IMR-90 (cell line): ENCODE measurements at regions not wholly inside any gene's neighbourhood (a gene's known extent, or its start where the extent isn't known, plus 50 kb on each side); places are given as distances from the start of the nearest gene placed in this dataset.

Source experiments
- ATAC-seq: fragments of 200-7000 bp; cut with Tn5 transposase; 2 replicates; pipeline ENCODE4 v1.9.1; 2020; ENCODE audit warnings: low read depth, mild to moderate bottlenecking, moderate library complexity
- BruUV-seq: library from RNA; stranded (reverse); fragments of 400-500 nt; replicated peaks from 2 replicates; lab custom pipeline; 2021; lab: Mats Ljungman, UMichigan
- CTCF ChIA-PET: fragments of 300-600 bp; formaldehyde crosslinking; extraction: SDS; loops from one replicate; lab custom pipeline; 2021; ENCODE audit warnings: antibody characterized with exemption; lab: Yijun Ruan, JAX
- POLR2A ChIA-PET: fragments of 300-600 bp; sonication (Branson Sonifier 250); formaldehyde crosslinking; loops from one replicate; lab custom pipeline; 2022; ENCODE audit warnings: antibody characterized with exemption; ENCODE audit not compliant: unreplicated experiment; lab: Charles Lee
- DNase-seq: peaks from one replicate; pipeline ENCODE4 v3.0.0; 2013
- H2AFZ ChIP-seq: replicated peaks from 2 replicates; pipeline ENCODE3; 2013; ENCODE audit warnings: low read length, mild to moderate bottlenecking; ENCODE audit not compliant: poor library complexity
- H2AK5ac ChIP-seq: 2 replicates; pipeline ENCODE4 v1.6.1; 2013; ENCODE audit warnings: low read depth, low read length, inconsistent platforms
- H2AK9ac ChIP-seq: replicated peaks from 2 replicates; pipeline ENCODE3; 2013; ENCODE audit warnings: mild to moderate bottlenecking, low read depth, low read length, moderate library complexity; ENCODE audit not compliant: poor library complexity
- H2BK120ac ChIP-seq: 2 replicates; pipeline ENCODE4 v1.6.1; 2013; ENCODE audit warnings: low read depth, low read length, inconsistent platforms
- H2BK15ac ChIP-seq: 3 replicates; pipeline ENCODE4 v1.6.1; 2013; ENCODE audit warnings: low read depth, low read length, inconsistent platforms
- H2BK20ac ChIP-seq: 2 replicates; pipeline ENCODE4 v1.6.1; 2013; ENCODE audit warnings: low read depth, mild to moderate bottlenecking, inconsistent platforms, low read length, moderate library complexity
- H2BK5ac ChIP-seq: 2 replicates; pipeline ENCODE4 v1.6.1; 2013; ENCODE audit warnings: mild to moderate bottlenecking, low read depth, low read length, inconsistent platforms; ENCODE audit not compliant: poor library complexity, severe bottlenecking
- H3K14ac ChIP-seq: replicated peaks from 2 replicates; pipeline ENCODE4 v1.6.1; 2013; ENCODE audit warnings: low read depth, low read length, inconsistent platforms
- H3K18ac ChIP-seq: 2 replicates; pipeline ENCODE4 v1.6.1; 2013; ENCODE audit warnings: low read depth, low read length, control low read depth
- H3K23ac ChIP-seq: 2 replicates; pipeline ENCODE4 v1.6.1; 2013; ENCODE audit warnings: low read depth, low read length, inconsistent platforms
- H3K27ac ChIP-seq: 2 replicates; pipeline ENCODE4 v1.5.1; 2013; ENCODE audit warnings: mild to moderate bottlenecking, control low read depth, low read length; ENCODE audit not compliant: insufficient read depth
- H3K27me3 ChIP-seq: 2 replicates; pipeline ENCODE4 v1.6.1; 2013; ENCODE audit warnings: low read length; ENCODE audit not compliant: control insufficient read depth, insufficient read depth
- H3K36me3 ChIP-seq: 2 replicates; pipeline ENCODE4 v1.6.1; 2013; ENCODE audit warnings: low read length, mixed read lengths; ENCODE audit not compliant: control insufficient read depth, insufficient read depth
- H3K4ac ChIP-seq: 2 replicates; pipeline ENCODE4 v1.6.1; 2013; ENCODE audit warnings: low read depth, low read length, inconsistent platforms
- H3K4me1 ChIP-seq: 2 replicates; pipeline ENCODE4 v1.6.1; 2013; ENCODE audit warnings: low read length, mixed read lengths; ENCODE audit not compliant: control insufficient read depth, insufficient read depth
- H3K4me2 ChIP-seq: 2 replicates; pipeline ENCODE4 v1.6.1; 2013; ENCODE audit warnings: low read depth, mild to moderate bottlenecking, control low read depth, low read length, moderate library complexity
- H3K4me3 ChIP-seq: 2 replicates; pipeline ENCODE4 v1.5.1; 2013; ENCODE audit warnings: low read depth, mild to moderate bottlenecking, control low read depth, low read length, moderate library complexity; ENCODE audit not compliant: insufficient read depth
- H3K56ac ChIP-seq: 2 replicates; pipeline ENCODE4 v1.6.1; 2013; ENCODE audit warnings: low read length, inconsistent platforms; ENCODE audit not compliant: insufficient read depth; ENCODE audit errors: extremely low read depth
- H3K79me1 ChIP-seq, 2 experiments: 2 replicates each; pipeline ENCODE4 v1.6.1; 2013; ENCODE audit warnings: low read length in 2 of 2, inconsistent platforms in 1 of 2, low read depth in 1 of 2
- H3K9ac ChIP-seq: 2 replicates; pipeline ENCODE4 v1.6.1; 2013; ENCODE audit warnings: low read depth, low read length, control low read depth
- H3K9me1 ChIP-seq: 2 replicates; pipeline ENCODE4 v1.6.1; 2013; ENCODE audit warnings: low read length, inconsistent platforms; ENCODE audit not compliant: insufficient read depth
- H3K9me3 ChIP-seq: 2 replicates; pipeline ENCODE4 v1.6.1; 2013; ENCODE audit warnings: low read length; ENCODE audit not compliant: control insufficient read depth, insufficient read depth
- H4K20me1 ChIP-seq: 2 replicates; pipeline ENCODE4 v1.6.1; 2013; ENCODE audit warnings: low read length, inconsistent platforms; ENCODE audit not compliant: insufficient read depth
- H4K5ac ChIP-seq: 2 replicates; pipeline ENCODE4 v1.6.1; 2013; ENCODE audit warnings: mild to moderate bottlenecking, low read depth, low read length, control low read depth
- H4K8ac ChIP-seq, 2 experiments: 2 replicates each; pipeline ENCODE4 v1.6.1; 2013; ENCODE audit warnings: low read depth in 2 of 2, low read length in 2 of 2, control low read depth in 1 of 2, inconsistent platforms in 1 of 2
- H4K91ac ChIP-seq: 2 replicates; pipeline ENCODE4 v1.6.1; 2013; ENCODE audit warnings: low read depth, low read length, inconsistent platforms; ENCODE audit not compliant: insufficient read depth
- BHLHE40 ChIP-seq: fragments of 150-350 bp; IDR thresholded peaks from 2 replicates; pipeline ENCODE4 v1.6.1; 2016; ENCODE audit warnings: mild to moderate bottlenecking, low read depth, low read length
- CEBPB ChIP-seq: IDR thresholded peaks from 2 replicates; pipeline ENCODE4 v1.6.1; 2012; ENCODE audit warnings: low read depth, low read length, improper control_type of control experiment
- CHD1 ChIP-seq: IDR thresholded peaks from 2 replicates; pipeline ENCODE4 v1.6.1; 2012; ENCODE audit warnings: low read depth, low read length, improper control_type of control experiment
- FOS ChIP-seq: fragments of 150-350 bp; IDR thresholded peaks from 2 replicates; pipeline ENCODE4 v1.6.1; 2016; ENCODE audit warnings: low read depth, low read length
- MAFK ChIP-seq: IDR thresholded peaks from 2 replicates; pipeline ENCODE4 v1.6.1; 2012; ENCODE audit warnings: low read depth, low read length, improper control_type of control experiment
- MAZ ChIP-seq: IDR thresholded peaks from 2 replicates; pipeline ENCODE4 v1.6.1; 2012; ENCODE audit warnings: low read depth, mild to moderate bottlenecking, low read length, improper control_type of control experiment, moderate library complexity, borderline replicate concordance
- MXI1 ChIP-seq: IDR thresholded peaks from 2 replicates; pipeline ENCODE4 v1.6.1; 2012; ENCODE audit warnings: low read depth, mild to moderate bottlenecking, low read length, moderate library complexity, borderline replicate concordance
- NFE2L2 ChIP-seq: fragments of 150-350 bp; IDR thresholded peaks from 2 replicates; pipeline ENCODE4 v1.6.1; 2016; ENCODE audit warnings: low read depth, mild to moderate bottlenecking, low read length
- POLR2A ChIP-seq: IDR thresholded peaks from 2 replicates; pipeline ENCODE4 v1.6.1; 2012; ENCODE audit warnings: mild to moderate bottlenecking, low read depth, low read length
- RAD21 ChIP-seq: IDR thresholded peaks from 2 replicates; pipeline ENCODE4 v1.6.1; 2012; ENCODE audit warnings: low read length, improper control_type of control experiment
- RCOR1 ChIP-seq: IDR thresholded peaks from 2 replicates; pipeline ENCODE4 v1.6.1; 2012; ENCODE audit warnings: mild to moderate bottlenecking, low read length, improper control_type of control experiment; ENCODE audit not compliant: insufficient replicate concordance
- RFX5 ChIP-seq: IDR thresholded peaks from 2 replicates; pipeline ENCODE4 v1.8.0; 2012; ENCODE audit warnings: low read depth, mild to moderate bottlenecking, low read length, moderate library complexity
- SMC3 ChIP-seq: fragments of 150-350 bp; IDR thresholded peaks from 2 replicates; pipeline ENCODE4 v1.6.1; 2016; ENCODE audit warnings: low read depth, mild to moderate bottlenecking, antibody characterized with exemption, low read length, moderate library complexity
- WGBS, 2 experiments: methylation state at CpG; one replicate each; pipeline versions ENCODE4 v1.1.5 to v1.1.7; 2013; ENCODE audit warnings: missing lambda C conversion rate in 2 of 2; ENCODE audit not compliant: insufficient read length in 1 of 2; ENCODE audit errors: extremely low coverage in 2 of 2; 5-methylcytosine and 5-hydroxymethylcytosine counted together
- dilution Hi-C: fragments of 300-500 bp; cut with HindIII; formaldehyde crosslinking; loops from one replicate; pipeline ENCODE4 v1.14.3; 2018; ENCODE audit warnings: low sequenced_read_pairs; ENCODE audit not compliant: unreplicated experiment
- in situ Hi-C: fragments of 300-500 bp; cut with MboI; formaldehyde crosslinking; loops from 3 replicates; pipeline ENCODE4 v1.14.3; 2019; ENCODE audit warnings: low sequenced_read_pairs, inconsistent platforms, mixed read lengths
- intact Hi-C: fragments of 100-400 bp; cut with micrococcal nuclease; formaldehyde crosslinking; loops from 2 replicates; pipeline ENCODE4 v1.10.0; 2022
- TF ChIP-seq, protein P1 (sequence below): conservative IDR thresholded peaks from 2 replicates; pipeline ENCODE4 v1.5.1; 2012; ENCODE audit warnings: mild to moderate bottlenecking, low read depth, low read length, improper control_type of control experiment
- TF ChIP-seq, protein P2 (sequence below): fragments of 150-350 bp; IDR thresholded peaks from 2 replicates; pipeline ENCODE4 v1.6.1; 2016; ENCODE audit warnings: low read depth, mild to moderate bottlenecking, low read length, moderate library complexity, borderline replicate concordance
- TF ChIP-seq, protein P3 (sequence below): fragments of 150-350 bp; IDR thresholded peaks from 2 replicates; pipeline ENCODE4 v1.6.1; 2017; ENCODE audit warnings: mild to moderate bottlenecking, antibody characterized with exemption, low read length, low read depth

DNA sequence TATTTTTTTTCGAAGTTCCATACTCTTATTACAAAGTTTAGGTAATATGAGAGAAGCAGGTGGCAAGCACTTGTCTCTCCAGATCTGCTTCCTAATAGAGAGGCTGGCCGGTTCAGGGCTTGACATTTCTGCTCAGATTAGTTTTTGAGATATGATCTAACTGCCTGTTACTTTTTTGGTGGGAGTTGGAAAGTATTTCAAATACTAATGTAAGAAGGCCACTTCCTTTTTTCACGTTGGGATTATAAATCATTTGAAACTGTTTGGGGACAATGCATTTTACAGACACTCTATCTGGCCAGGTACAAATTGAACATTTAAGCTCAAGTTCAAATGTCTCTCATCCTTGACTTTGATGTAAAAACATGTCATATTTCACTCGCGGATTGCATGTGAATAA lies 222.1 kb upstream of the SULF2 start:
- dilution Hi-C loops, result no loop called here
- Histone ChIP-seq H3K56ac (no peak overlapping the region), H2BK5ac (no peak overlapping the region), H4K20me1 (no peaks in the 10 kb centered on the region), H3K4me3 (no peak overlapping the region), H2AK5ac (no peak overlapping the region), H3K27ac (no peak overlapping the region), H3K27me3 (no peaks in the 10 kb centered on the region), H2AFZ (no peak overlapping the region), H2AK9ac (no peak overlapping the region), H3K23ac (no peak overlapping the region), H4K5ac (no peak overlapping the region), H3K4me1 (peaks cover 2% of the 10 kb centered on the region; the same call in 1 of the 2 replicates), H3K9ac (no peak overlapping the region), H4K91ac (no peak overlapping the region), H3K4ac (no peak overlapping the region), H3K79me1 (no peaks in the 10 kb centered on the region), H3K4me2 (no peak overlapping the region), H4K8ac (no peak overlapping the region), H3K9me1 (no peaks in the 10 kb centered on the region), H3K14ac (no peak overlapping the region), H3K18ac (no peak overlapping the region), H3K9me3 (peaks cover 22% of the 10 kb centered on the region), H2BK20ac (no peak overlapping the region), H3K36me3 (no peaks in the 10 kb centered on the region), H2BK15ac (no peak overlapping the region), H2BK120ac (no peak overlapping the region)
- ChIA-PET CTCF (no interaction called here), POLR2A (no interaction called here)
- no TSS peak for BruUV-seq
- WGBS, 2 experiments, result no CpG with 5 or more reads among the region's 5 CpGs
- DNase-seq (no peak), ATAC-seq (no peak)
- TF ChIP-seq, protein P1, sequence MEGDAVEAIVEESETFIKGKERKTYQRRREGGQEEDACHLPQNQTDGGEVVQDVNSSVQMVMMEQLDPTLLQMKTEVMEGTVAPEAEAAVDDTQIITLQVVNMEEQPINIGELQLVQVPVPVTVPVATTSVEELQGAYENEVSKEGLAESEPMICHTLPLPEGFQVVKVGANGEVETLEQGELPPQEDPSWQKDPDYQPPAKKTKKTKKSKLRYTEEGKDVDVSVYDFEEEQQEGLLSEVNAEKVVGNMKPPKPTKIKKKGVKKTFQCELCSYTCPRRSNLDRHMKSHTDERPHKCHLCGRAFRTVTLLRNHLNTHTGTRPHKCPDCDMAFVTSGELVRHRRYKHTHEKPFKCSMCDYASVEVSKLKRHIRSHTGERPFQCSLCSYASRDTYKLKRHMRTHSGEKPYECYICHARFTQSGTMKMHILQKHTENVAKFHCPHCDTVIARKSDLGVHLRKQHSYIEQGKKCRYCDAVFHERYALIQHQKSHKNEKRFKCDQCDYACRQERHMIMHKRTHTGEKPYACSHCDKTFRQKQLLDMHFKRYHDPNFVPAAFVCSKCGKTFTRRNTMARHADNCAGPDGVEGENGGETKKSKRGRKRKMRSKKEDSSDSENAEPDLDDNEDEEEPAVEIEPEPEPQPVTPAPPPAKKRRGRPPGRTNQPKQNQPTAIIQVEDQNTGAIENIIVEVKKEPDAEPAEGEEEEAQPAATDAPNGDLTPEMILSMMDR, result no peak
- TF ChIP-seq RAD21 (no peak), SMC3 (no peak), CEBPB (no peak), FOS (no peak), NFE2L2 (no peak), CHD1 (no peak), MAZ (no peak), MXI1 (no peak), BHLHE40 (no peak), RFX5 (no peak), POLR2A (no peak), MAFK (no peak), RCOR1 (no peak)
- TF ChIP-seq, protein P2, sequence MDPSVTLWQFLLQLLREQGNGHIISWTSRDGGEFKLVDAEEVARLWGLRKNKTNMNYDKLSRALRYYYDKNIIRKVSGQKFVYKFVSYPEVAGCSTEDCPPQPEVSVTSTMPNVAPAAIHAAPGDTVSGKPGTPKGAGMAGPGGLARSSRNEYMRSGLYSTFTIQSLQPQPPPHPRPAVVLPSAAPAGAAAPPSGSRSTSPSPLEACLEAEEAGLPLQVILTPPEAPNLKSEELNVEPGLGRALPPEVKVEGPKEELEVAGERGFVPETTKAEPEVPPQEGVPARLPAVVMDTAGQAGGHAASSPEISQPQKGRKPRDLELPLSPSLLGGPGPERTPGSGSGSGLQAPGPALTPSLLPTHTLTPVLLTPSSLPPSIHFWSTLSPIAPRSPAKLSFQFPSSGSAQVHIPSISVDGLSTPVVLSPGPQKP, result no peak
- TF ChIP-seq, protein P3, sequence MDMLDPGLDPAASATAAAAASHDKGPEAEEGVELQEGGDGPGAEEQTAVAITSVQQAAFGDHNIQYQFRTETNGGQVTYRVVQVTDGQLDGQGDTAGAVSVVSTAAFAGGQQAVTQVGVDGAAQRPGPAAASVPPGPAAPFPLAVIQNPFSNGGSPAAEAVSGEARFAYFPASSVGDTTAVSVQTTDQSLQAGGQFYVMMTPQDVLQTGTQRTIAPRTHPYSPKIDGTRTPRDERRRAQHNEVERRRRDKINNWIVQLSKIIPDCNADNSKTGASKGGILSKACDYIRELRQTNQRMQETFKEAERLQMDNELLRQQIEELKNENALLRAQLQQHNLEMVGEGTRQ, result no peak
- in situ Hi-C loops, result loop anchor here (25.0 kb wide), 1 partner anchor 105 kb away; no protein-coding TSS in a partner anchor
- intact Hi-C loops, result no loop called here
